ENCODE measurements at regions not wholly inside any gene's neighbourhood (a gene's known extent, or its start where the extent isn't known, plus 50 kb on each side); places are given as distances from the start of the nearest gene placed in this dataset.
"Not testable (repeated sequence)": the region's sequence is repeated elsewhere in the genome, so short reads cannot be mapped to it uniquely, and the experiment has no call there.

- TF ChIP-seq CTCF (IDR thresholded peaks at IDR 0.05; ENCODE audit: low read length); EZH2phosphoT487 (IDR thresholded peaks at IDR 0.05; ENCODE audit: low read length); EZH2 (optimal IDR thresholded peaks at IDR 0.05; ENCODE audit: low read depth, low read length): not testable (repeated sequence)
Measured at GRCh38 chr4:63193029-63193428, 1216.2 kb downstream of the TECRL start.
